IMR-90 (cell line): ENCODE measurements at regions not wholly inside any gene's neighbourhood (a gene's known extent, or its start where the extent isn't known, plus 50 kb on each side); places are given as distances from the start of the nearest gene placed in this dataset.

Source experiments
- ATAC-seq: fragments of 200-7000 bp; cut with Tn5 transposase; 2 replicates; pipeline ENCODE4 v1.9.1; 2020; ENCODE audit warnings: low read depth, mild to moderate bottlenecking, moderate library complexity
- BruUV-seq: library from RNA; stranded (reverse); fragments of 400-500 nt; replicated peaks from 2 replicates; lab custom pipeline; 2021; lab: Mats Ljungman, UMichigan
- CTCF ChIA-PET: fragments of 300-600 bp; formaldehyde crosslinking; extraction: SDS; loops from one replicate; lab custom pipeline; 2021; ENCODE audit warnings: antibody characterized with exemption; lab: Yijun Ruan, JAX
- POLR2A ChIA-PET: fragments of 300-600 bp; sonication (Branson Sonifier 250); formaldehyde crosslinking; loops from one replicate; lab custom pipeline; 2022; ENCODE audit warnings: antibody characterized with exemption; ENCODE audit not compliant: unreplicated experiment; lab: Charles Lee
- DNase-seq: peaks from one replicate; pipeline ENCODE4 v3.0.0; 2013
- H2AFZ ChIP-seq: replicated peaks from 2 replicates; pipeline ENCODE3; 2013; ENCODE audit warnings: low read length, mild to moderate bottlenecking; ENCODE audit not compliant: poor library complexity
- H2AK5ac ChIP-seq: 2 replicates; pipeline ENCODE4 v1.6.1; 2013; ENCODE audit warnings: low read depth, low read length, inconsistent platforms
- H2AK9ac ChIP-seq: replicated peaks from 2 replicates; pipeline ENCODE3; 2013; ENCODE audit warnings: mild to moderate bottlenecking, low read depth, low read length, moderate library complexity; ENCODE audit not compliant: poor library complexity
- H2BK120ac ChIP-seq: 2 replicates; pipeline ENCODE4 v1.6.1; 2013; ENCODE audit warnings: low read depth, low read length, inconsistent platforms
- H2BK15ac ChIP-seq: 3 replicates; pipeline ENCODE4 v1.6.1; 2013; ENCODE audit warnings: low read depth, low read length, inconsistent platforms
- H2BK20ac ChIP-seq: 2 replicates; pipeline ENCODE4 v1.6.1; 2013; ENCODE audit warnings: low read depth, mild to moderate bottlenecking, inconsistent platforms, low read length, moderate library complexity
- H2BK5ac ChIP-seq: 2 replicates; pipeline ENCODE4 v1.6.1; 2013; ENCODE audit warnings: mild to moderate bottlenecking, low read depth, low read length, inconsistent platforms; ENCODE audit not compliant: poor library complexity, severe bottlenecking
- H3K14ac ChIP-seq: replicated peaks from 2 replicates; pipeline ENCODE4 v1.6.1; 2013; ENCODE audit warnings: low read depth, low read length, inconsistent platforms
- H3K18ac ChIP-seq: 2 replicates; pipeline ENCODE4 v1.6.1; 2013; ENCODE audit warnings: low read depth, low read length, control low read depth
- H3K23ac ChIP-seq: 2 replicates; pipeline ENCODE4 v1.6.1; 2013; ENCODE audit warnings: low read depth, low read length, inconsistent platforms
- H3K27ac ChIP-seq: 2 replicates; pipeline ENCODE4 v1.5.1; 2013; ENCODE audit warnings: mild to moderate bottlenecking, control low read depth, low read length; ENCODE audit not compliant: insufficient read depth
- H3K27me3 ChIP-seq: 2 replicates; pipeline ENCODE4 v1.6.1; 2013; ENCODE audit warnings: low read length; ENCODE audit not compliant: control insufficient read depth, insufficient read depth
- H3K36me3 ChIP-seq: 2 replicates; pipeline ENCODE4 v1.6.1; 2013; ENCODE audit warnings: low read length, mixed read lengths; ENCODE audit not compliant: control insufficient read depth, insufficient read depth
- H3K4ac ChIP-seq: 2 replicates; pipeline ENCODE4 v1.6.1; 2013; ENCODE audit warnings: low read depth, low read length, inconsistent platforms
- H3K4me1 ChIP-seq: 2 replicates; pipeline ENCODE4 v1.6.1; 2013; ENCODE audit warnings: low read length, mixed read lengths; ENCODE audit not compliant: control insufficient read depth, insufficient read depth
- H3K4me2 ChIP-seq: 2 replicates; pipeline ENCODE4 v1.6.1; 2013; ENCODE audit warnings: low read depth, mild to moderate bottlenecking, control low read depth, low read length, moderate library complexity
- H3K4me3 ChIP-seq: 2 replicates; pipeline ENCODE4 v1.5.1; 2013; ENCODE audit warnings: low read depth, mild to moderate bottlenecking, control low read depth, low read length, moderate library complexity; ENCODE audit not compliant: insufficient read depth
- H3K56ac ChIP-seq: 2 replicates; pipeline ENCODE4 v1.6.1; 2013; ENCODE audit warnings: low read length, inconsistent platforms; ENCODE audit not compliant: insufficient read depth; ENCODE audit errors: extremely low read depth
- H3K79me1 ChIP-seq, 2 experiments: 2 replicates each; pipeline ENCODE4 v1.6.1; 2013; ENCODE audit warnings: low read length in 2 of 2, inconsistent platforms in 1 of 2, low read depth in 1 of 2
- H3K9ac ChIP-seq: 2 replicates; pipeline ENCODE4 v1.6.1; 2013; ENCODE audit warnings: low read depth, low read length, control low read depth
- H3K9me1 ChIP-seq: 2 replicates; pipeline ENCODE4 v1.6.1; 2013; ENCODE audit warnings: low read length, inconsistent platforms; ENCODE audit not compliant: insufficient read depth
- H3K9me3 ChIP-seq: 2 replicates; pipeline ENCODE4 v1.6.1; 2013; ENCODE audit warnings: low read length; ENCODE audit not compliant: control insufficient read depth, insufficient read depth
- H4K20me1 ChIP-seq: 2 replicates; pipeline ENCODE4 v1.6.1; 2013; ENCODE audit warnings: low read length, inconsistent platforms; ENCODE audit not compliant: insufficient read depth
- H4K5ac ChIP-seq: 2 replicates; pipeline ENCODE4 v1.6.1; 2013; ENCODE audit warnings: mild to moderate bottlenecking, low read depth, low read length, control low read depth
- H4K8ac ChIP-seq, 2 experiments: 2 replicates each; pipeline ENCODE4 v1.6.1; 2013; ENCODE audit warnings: low read depth in 2 of 2, low read length in 2 of 2, control low read depth in 1 of 2, inconsistent platforms in 1 of 2
- H4K91ac ChIP-seq: 2 replicates; pipeline ENCODE4 v1.6.1; 2013; ENCODE audit warnings: low read depth, low read length, inconsistent platforms; ENCODE audit not compliant: insufficient read depth
- BHLHE40 ChIP-seq: fragments of 150-350 bp; IDR thresholded peaks from 2 replicates; pipeline ENCODE4 v1.6.1; 2016; ENCODE audit warnings: mild to moderate bottlenecking, low read depth, low read length
- CHD1 ChIP-seq: IDR thresholded peaks from 2 replicates; pipeline ENCODE4 v1.6.1; 2012; ENCODE audit warnings: low read depth, low read length, improper control_type of control experiment
- ELK1 ChIP-seq: fragments of 150-350 bp; IDR thresholded peaks from 2 replicates; pipeline ENCODE4 v1.6.1; 2016; ENCODE audit warnings: low read depth, mild to moderate bottlenecking, low read length, moderate library complexity, borderline replicate concordance
- FOS ChIP-seq: fragments of 150-350 bp; IDR thresholded peaks from 2 replicates; pipeline ENCODE4 v1.6.1; 2016; ENCODE audit warnings: low read depth, low read length
- MAFK ChIP-seq: IDR thresholded peaks from 2 replicates; pipeline ENCODE4 v1.6.1; 2012; ENCODE audit warnings: low read depth, low read length, improper control_type of control experiment
- MXI1 ChIP-seq: IDR thresholded peaks from 2 replicates; pipeline ENCODE4 v1.6.1; 2012; ENCODE audit warnings: low read depth, mild to moderate bottlenecking, low read length, moderate library complexity, borderline replicate concordance
- POLR2A ChIP-seq: IDR thresholded peaks from 2 replicates; pipeline ENCODE4 v1.6.1; 2012; ENCODE audit warnings: mild to moderate bottlenecking, low read depth, low read length
- RCOR1 ChIP-seq: IDR thresholded peaks from 2 replicates; pipeline ENCODE4 v1.6.1; 2012; ENCODE audit warnings: mild to moderate bottlenecking, low read length, improper control_type of control experiment; ENCODE audit not compliant: insufficient replicate concordance
- RFX5 ChIP-seq: IDR thresholded peaks from 2 replicates; pipeline ENCODE4 v1.8.0; 2012; ENCODE audit warnings: low read depth, mild to moderate bottlenecking, low read length, moderate library complexity
- SMC3 ChIP-seq: fragments of 150-350 bp; IDR thresholded peaks from 2 replicates; pipeline ENCODE4 v1.6.1; 2016; ENCODE audit warnings: low read depth, mild to moderate bottlenecking, antibody characterized with exemption, low read length, moderate library complexity
- USF2 ChIP-seq: fragments of 150-350 bp; IDR thresholded peaks from 2 replicates; pipeline ENCODE4 v1.6.1; 2017; ENCODE audit warnings: mild to moderate bottlenecking, antibody characterized with exemption, low read length, low read depth
- whole genome bisulfite sequencing, 2 experiments: methylation state at CpG; one replicate each; pipeline versions ENCODE4 v1.1.5 to v1.1.7; 2013; ENCODE audit warnings: missing lambda C conversion rate in 2 of 2; ENCODE audit not compliant: insufficient read length in 1 of 2; ENCODE audit errors: extremely low coverage in 2 of 2; 5-methylcytosine and 5-hydroxymethylcytosine counted together
- dilution Hi-C: fragments of 300-500 bp; cut with HindIII; formaldehyde crosslinking; loops from one replicate; pipeline ENCODE4 v1.14.3; 2018; ENCODE audit warnings: low sequenced_read_pairs; ENCODE audit not compliant: unreplicated experiment
- in situ Hi-C: fragments of 300-500 bp; cut with MboI; formaldehyde crosslinking; loops from 3 replicates; pipeline ENCODE4 v1.14.3; 2019; ENCODE audit warnings: low sequenced_read_pairs, inconsistent platforms, mixed read lengths
- intact Hi-C: fragments of 100-400 bp; cut with micrococcal nuclease; formaldehyde crosslinking; loops from 2 replicates; pipeline ENCODE4 v1.10.0; 2022

GRCh38 chr6:4673861-4674260, 102.3 kb upstream of the CDYL start:
- no peak overlapping the region for H3K4ac ChIP-seq
- H3K9ac ChIP-seq: no peak overlapping the region
- no peak overlapping the region for H2BK5ac ChIP-seq
- no peak overlapping the region for H2BK120ac ChIP-seq
- no peak for DNase-seq
- no peak overlapping the region for H2BK15ac ChIP-seq
- no peak overlapping the region for H3K14ac ChIP-seq
- H3K4me1 ChIP-seq: peaks cover 7% of the 10 kb centered on the region; the same call in 1 of the 2 replicates
- no peak overlapping the region for H4K8ac ChIP-seq
- peaks cover 2% of the 10 kb centered on the region for H3K27me3 ChIP-seq
- H3K56ac ChIP-seq: no peak overlapping the region
- no peak overlapping the region for H2AK9ac ChIP-seq
- H2BK20ac ChIP-seq: no peak overlapping the region
- WGBS, 2 experiments: 44% methylated on average over 2 of the region's 3 CpGs; no CpG with 5 or more reads in 1 of the 2 experiments
- no TSS peak for BruUV-seq
- POLR2A ChIA-PET: no interaction called here
- H3K9me1 ChIP-seq: 0 out of 2 replicates have a peak, but pooled peaks cover 3% of the 10 kb centered on the region
- TF ChIP-seq MXI1 (no peak), RCOR1 (no peak), BHLHE40 (no peak), FOS (no peak), SMC3 (no peak), USF2 (no peak), ELK1 (no peak), POLR2A (no peak), RFX5 (no peak), CHD1 (no peak), MAFK (no peak)
- H3K27ac ChIP-seq: no peak overlapping the region
- no peaks in the 10 kb centered on the region for H3K9me3 ChIP-seq
- H3K4me2 ChIP-seq: no peak overlapping the region
- H4K20me1 ChIP-seq: no peaks in the 10 kb centered on the region
- dilution Hi-C loops: no loop called here
- H3K4me3 ChIP-seq: no peak overlapping the region
- H2AK5ac ChIP-seq: no peak overlapping the region
- H2AFZ ChIP-seq: no peak overlapping the region
- ATAC-seq: no peak
- CTCF ChIA-PET: no interaction called here
- H4K91ac ChIP-seq: no peak overlapping the region
- H3K23ac ChIP-seq: no peak overlapping the region
- no peaks in the 10 kb centered on the region for H3K36me3 ChIP-seq
- intact Hi-C loops: no loop called here
- no peak overlapping the region for H3K18ac ChIP-seq
- H4K5ac ChIP-seq: no peak overlapping the region
- no peaks in the 10 kb centered on the region for H3K79me1 ChIP-seq
- in situ Hi-C loops: no loop called here
